CD4-positive, CD25-positive, alpha-beta regulatory T cell (primary cell): ENCODE measurements at regions not wholly inside any gene's neighbourhood (a gene's known extent, or its start where the extent isn't known, plus 50 kb on each side); places are given as distances from the start of the nearest gene placed in this dataset.

Source experiments
- ATAC-seq, 2 donors: fragments of 150-1000 bp; cut with Tn5 transposase; one replicate each; pipeline ENCODE4 v1.10.0; 2021; ENCODE audit warnings: low read depth in 2 of 2, moderate number of reproducible peaks in 2 of 2, moderate library complexity in 1 of 2
- DNase-seq, 3 donors: peaks; one replicate each; pipeline versions ENCODE4 v3.0.0 to v3.0.0-alpha.2; 2012 to 2022; ENCODE audit warnings: mixed read lengths in 1 of 3
- H3K27ac ChIP-seq: one replicate; pipeline ENCODE4 v1.7.0; 2013; ENCODE audit warnings: mild to moderate bottlenecking, low read length; ENCODE audit not compliant: insufficient read depth, poor library complexity, severe bottlenecking
- H3K27me3 ChIP-seq: one replicate; pipeline ENCODE4 v1.7.0; 2013; ENCODE audit warnings: low read length; ENCODE audit not compliant: control insufficient read depth, insufficient read depth
- H3K36me3 ChIP-seq: one replicate; pipeline ENCODE4 v1.7.0; 2013; ENCODE audit warnings: mild to moderate bottlenecking, low read length, moderate library complexity; ENCODE audit not compliant: control insufficient read depth, insufficient read depth
- H3K4me1 ChIP-seq: 2 replicates; pipeline ENCODE4 v1.7.0; 2013; ENCODE audit warnings: mild to moderate bottlenecking, low read length; ENCODE audit not compliant: insufficient read depth, control insufficient read depth, poor library complexity, severe bottlenecking
- H3K4me3 ChIP-seq: one replicate; pipeline ENCODE4 v1.7.0; 2013; ENCODE audit warnings: low read depth, mild to moderate bottlenecking, low read length, moderate library complexity
- H3K9me3 ChIP-seq, 2 experiments: 1 replicate in 1 of 2; 2 replicates in 1 of 2; pipeline ENCODE4 v1.7.0; 2013; ENCODE audit warnings: low read length in 2 of 2, mild to moderate bottlenecking in 1 of 2, moderate library complexity in 1 of 2; ENCODE audit not compliant: control insufficient read depth in 2 of 2
- H3K27ac Mint-ChIP-seq, 3 donors: one replicate each; pipeline ENCODE4 v1.8.0; 2020 to 2022; ENCODE audit warnings: mild to moderate bottlenecking in 3 of 3, mixed read lengths in 3 of 3, moderate library complexity in 2 of 3
- H3K27me3 Mint-ChIP-seq: one replicate; pipeline ENCODE4 v1.8.0; 2022; ENCODE audit warnings: mild to moderate bottlenecking, mixed read lengths
- H3K36me3 Mint-ChIP-seq: one replicate; pipeline ENCODE4 v1.8.0; 2020; ENCODE audit warnings: mixed read lengths
- H3K4me1 Mint-ChIP-seq, 4 donors: one replicate each; pipeline ENCODE4 v1.8.0; 2020 to 2022; ENCODE audit warnings: mixed read lengths in 4 of 4, mild to moderate bottlenecking in 1 of 4
- H3K4me3 Mint-ChIP-seq, 4 donors: one replicate each; pipeline ENCODE4 v1.8.0; 2020 to 2022; ENCODE audit warnings: mild to moderate bottlenecking in 4 of 4, mixed read lengths in 4 of 4, moderate library complexity in 3 of 4
- H3K9me3 Mint-ChIP-seq, 7 donors: one replicate each; pipeline ENCODE4 v1.8.0; 2020 to 2022; ENCODE audit warnings: mixed read lengths in 7 of 7, mild to moderate bottlenecking in 3 of 7, moderate library complexity in 2 of 7

DNA sequence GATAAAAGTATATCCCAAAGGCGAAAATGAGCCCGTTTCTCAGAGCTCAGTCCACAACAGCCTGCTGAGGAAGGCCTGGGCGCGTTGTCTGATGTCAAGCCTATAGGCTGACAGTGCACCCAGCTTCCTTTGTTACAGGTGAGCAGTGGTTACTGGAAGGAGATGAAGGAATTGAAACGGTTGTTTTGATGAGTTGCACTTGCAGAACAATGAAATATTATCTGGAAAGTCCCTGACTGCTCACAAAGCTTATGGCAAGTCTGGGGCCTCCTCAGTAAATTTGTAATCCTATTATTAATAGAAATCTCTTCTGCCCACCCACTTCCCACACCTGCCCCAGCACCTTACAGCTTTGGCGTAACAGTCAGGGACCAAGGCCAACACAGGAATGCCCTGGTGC is 77.8 kb downstream of the C11orf91 start:
- no peak for DNase-seq
- no peaks in the 10 kb centered on the region for H3K36me3 ChIP-seq
- no peak overlapping the region for H3K4me3 ChIP-seq
- peaks cover 10% of the 10 kb centered on the region for H3K27me3 Mint-ChIP-seq
- H3K9me3 ChIP-seq = no peaks in the 10 kb centered on the region
- peak overlapping the region in 1 of 3 donors; percentile 82 for H3K27ac Mint-ChIP-seq
- no peaks in the 10 kb centered on the region for H3K9me3 Mint-ChIP-seq
- no peak overlapping the region for H3K4me3 Mint-ChIP-seq
- ATAC-seq = no peak
- no peaks in the 10 kb centered on the region for H3K36me3 Mint-ChIP-seq
- H3K27ac ChIP-seq = no peak overlapping the region
- H3K4me1 Mint-ChIP-seq = no peaks in the 10 kb centered on the region
- H3K4me1 ChIP-seq = no peaks in the 10 kb centered on the region
- no peaks in the 10 kb centered on the region for H3K27me3 ChIP-seq

- H3K27me3 ChIP-seq = peaks cover 3% of the 10 kb centered on the region
- Mint-ChIP-seq H3K27me3 (peaks cover 10% of the 10 kb centered on the region), H3K9me3 (no peaks in the 10 kb centered on the region), H3K36me3 (no peaks in the 10 kb centered on the region), H3K27ac (no peak overlapping the region), H3K4me1 (no peaks in the 10 kb centered on the region), H3K4me3 (no peak overlapping the region)
- no peaks in the 10 kb centered on the region for H3K9me3 ChIP-seq
- no peak overlapping the region for H3K4me3 ChIP-seq
- no peak overlapping the region for H3K27ac ChIP-seq
- H3K4me1 ChIP-seq = no peaks in the 10 kb centered on the region
- H3K36me3 ChIP-seq = no peaks in the 10 kb centered on the region
- no peak for ATAC-seq
- no peak for DNase-seq
Measured at GRCh38 chr11:33622186-33622585, 78.4 kb downstream of the C11orf91 start.

GRCh38 chr11:33620423-33621171 is 80.0 kb downstream of the C11orf91 start:
- no peaks in the 10 kb centered on the region for H3K36me3 ChIP-seq
- H3K27me3 Mint-ChIP-seq = peaks cover 10% of the 10 kb centered on the region
- no peak overlapping the region for H3K27ac Mint-ChIP-seq
- ATAC-seq = no peak
- no peak overlapping the region for H3K4me3 ChIP-seq
- no peak for DNase-seq
- H3K4me1 Mint-ChIP-seq = no peaks in the 10 kb centered on the region
- H3K36me3 Mint-ChIP-seq = no peaks in the 10 kb centered on the region
- H3K4me3 Mint-ChIP-seq = no peak overlapping the region
- no peak overlapping the region for H3K27ac ChIP-seq
- H3K27me3 ChIP-seq = peaks cover 4% of the 10 kb centered on the region
- H3K9me3 Mint-ChIP-seq = no peaks in the 10 kb centered on the region
- no peaks in the 10 kb centered on the region for H3K9me3 ChIP-seq
- H3K4me1 ChIP-seq = no peaks in the 10 kb centered on the region

- Mint-ChIP-seq H3K9me3 (peaks cover 0 to 3% (median 0%) of the 10 kb centered on the region in 7 donors), H3K4me3 (no peak overlapping the region), H3K27me3 (peaks cover 10% of the 10 kb centered on the region), H3K36me3 (no peaks in the 10 kb centered on the region), H3K27ac (no peak overlapping the region), H3K4me1 (no peaks in the 10 kb centered on the region)
- no peaks in the 10 kb centered on the region for H3K9me3 ChIP-seq
- H3K36me3 ChIP-seq = no peaks in the 10 kb centered on the region
- no peak overlapping the region for H3K27ac ChIP-seq
- DNase-seq (no peak), ATAC-seq (no peak)
- no peaks in the 10 kb centered on the region for H3K4me1 ChIP-seq
- H3K4me3 ChIP-seq = no peak overlapping the region
- H3K27me3 ChIP-seq = peaks cover 4% of the 10 kb centered on the region
Measured at GRCh38 chr11:33618956-33619355, 81.7 kb downstream of the C11orf91 start.

GRCh38 chr11:33618351-33618710 is 82.3 kb downstream of the C11orf91 start:
- no peaks in the 10 kb centered on the region for H3K4me1 Mint-ChIP-seq

GRCh38 chr11:33617672-33618350 is 82.8 kb downstream of the C11orf91 start:
- H3K27ac Mint-ChIP-seq = no peak overlapping the region
- Histone ChIP-seq H3K9me3 (no peaks in the 10 kb centered on the region), H3K27me3 (peaks cover 4% of the 10 kb centered on the region), H3K36me3 (no peaks in the 10 kb centered on the region), H3K27ac (no peak overlapping the region), H3K4me1 (no peaks in the 10 kb centered on the region), H3K4me3 (no peak overlapping the region)
- H3K4me1 Mint-ChIP-seq = no peaks in the 10 kb centered on the region
- H3K36me3 Mint-ChIP-seq = no peaks in the 10 kb centered on the region
- no peak for DNase-seq
- no peak overlapping the region for H3K4me3 Mint-ChIP-seq
- ATAC-seq = no peak
- H3K9me3 Mint-ChIP-seq = peaks cover 0 to 3% (median 0%) of the 10 kb centered on the region in 7 donors
- H3K27me3 Mint-ChIP-seq = peaks cover 10% of the 10 kb centered on the region

More at GRCh38 chr11:33618351-33618710, 82.3 kb downstream of the C11orf91 start:
- DNase-seq = no peak
- Histone ChIP-seq H3K27me3 (peaks cover 4% of the 10 kb centered on the region), H3K4me3 (no peak overlapping the region), H3K9me3 (no peaks in the 10 kb centered on the region), H3K4me1 (no peaks in the 10 kb centered on the region), H3K36me3 (no peaks in the 10 kb centered on the region), H3K27ac (no peak overlapping the region)
- no peak for ATAC-seq
- Mint-ChIP-seq H3K27ac (no peak overlapping the region), H3K27me3 (peaks cover 10% of the 10 kb centered on the region), H3K4me3 (no peak overlapping the region), H3K36me3 (no peaks in the 10 kb centered on the region), H3K9me3 (peaks cover 0 to 3% (median 0%) of the 10 kb centered on the region in 7 donors)

GRCh38 chr11:33616552-33616951 is 84.1 kb downstream of the C11orf91 start:
- Mint-ChIP-seq H3K9me3 (peaks cover 0 to 3% (median 0%) of the 10 kb centered on the region in 7 donors), H3K27ac (no peak overlapping the region), H3K4me3 (no peak overlapping the region), H3K36me3 (no peaks in the 10 kb centered on the region), H3K4me1 (no peaks in the 10 kb centered on the region), H3K27me3 (no peaks in the 10 kb centered on the region)
- peaks cover 4% of the 10 kb centered on the region for H3K27me3 ChIP-seq
- no peaks in the 10 kb centered on the region for H3K36me3 ChIP-seq
- H3K27ac ChIP-seq = no peak overlapping the region
- H3K4me1 ChIP-seq = no peaks in the 10 kb centered on the region
- ATAC-seq = no peak
- no peak overlapping the region for H3K4me3 ChIP-seq
- no peak for DNase-seq
- H3K9me3 ChIP-seq = no peaks in the 10 kb centered on the region

- Histone ChIP-seq H3K4me3 (no peak overlapping the region), H3K27ac (no peak overlapping the region), H3K36me3 (no peaks in the 10 kb centered on the region), H3K9me3 (no peaks in the 10 kb centered on the region), H3K4me1 (no peaks in the 10 kb centered on the region), H3K27me3 (peaks cover 4% of the 10 kb centered on the region)
- no peak overlapping the region for H3K4me3 Mint-ChIP-seq
- DNase-seq (no peak), ATAC-seq (no peak)
- no peaks in the 10 kb centered on the region for H3K27me3 Mint-ChIP-seq
- no peak overlapping the region for H3K27ac Mint-ChIP-seq
- no peaks in the 10 kb centered on the region for H3K4me1 Mint-ChIP-seq
- H3K36me3 Mint-ChIP-seq = no peaks in the 10 kb centered on the region
- H3K9me3 Mint-ChIP-seq = peaks cover 0 to 3% (median 0%) of the 10 kb centered on the region in 7 donors
Measured at GRCh38 chr11:33615751-33616150, 84.9 kb downstream of the C11orf91 start.
